ENCODE measurements at regions not wholly inside any gene's neighbourhood (a gene's known extent, or its start where the extent isn't known, plus 50 kb on each side); places are given as distances from the start of the nearest gene placed in this dataset.

- Histone ChIP-seq H3K36me3 (ENCODE audit: control insufficient read depth in 4 of 4, insufficient read depth in 3 of 4, low read depth in 1 of 4, low read length in 3 of 4) (no peaks in the 10 kb centered on the region), H3K4me3 (ENCODE audit: low read depth in 1 of 3, low read length in 3 of 3) (no peak overlapping the region), H3K9me3 (ENCODE audit: control insufficient read depth in 4 of 4, low read length in 3 of 4) (no peaks in the 10 kb centered on the region), H3K27me3 (ENCODE audit: control insufficient read depth in 4 of 4, insufficient read depth in 4 of 4, low read length in 3 of 4) (no peaks in the 10 kb centered on the region), H3K9ac (ENCODE audit: low read depth in 1 of 2, low read length in 2 of 2) (no peak overlapping the region), H3K4me1 (ENCODE audit: control insufficient read depth in 4 of 4, insufficient read depth in 4 of 4, low read length in 3 of 4) (no peaks in the 10 kb centered on the region), H3K27ac (ENCODE audit: low read depth in 1 of 2, low read length in 2 of 2) (no peak overlapping the region)
- TF ChIP-seq GABPA (IDR thresholded peaks at IDR 0.05 in 1 of 2, conservative IDR thresholded peaks at IDR 0.05 in 1 of 2) (no peak), SP1 (IDR thresholded peaks at IDR 0.05) (no peak), FOXA1 (IDR thresholded peaks at IDR 0.05) (no peak), YY1 (IDR thresholded peaks at IDR 0.05) (no peak), RAD21 (IDR thresholded peaks at IDR 0.05) (no peak), ATF3 (IDR thresholded peaks at IDR 0.05) (no peak), RXRA (IDR thresholded peaks at IDR 0.05) (no peak), JUND (IDR thresholded peaks at IDR 0.05) (no peak)
- TF ChIP-seq, protein P1, sequence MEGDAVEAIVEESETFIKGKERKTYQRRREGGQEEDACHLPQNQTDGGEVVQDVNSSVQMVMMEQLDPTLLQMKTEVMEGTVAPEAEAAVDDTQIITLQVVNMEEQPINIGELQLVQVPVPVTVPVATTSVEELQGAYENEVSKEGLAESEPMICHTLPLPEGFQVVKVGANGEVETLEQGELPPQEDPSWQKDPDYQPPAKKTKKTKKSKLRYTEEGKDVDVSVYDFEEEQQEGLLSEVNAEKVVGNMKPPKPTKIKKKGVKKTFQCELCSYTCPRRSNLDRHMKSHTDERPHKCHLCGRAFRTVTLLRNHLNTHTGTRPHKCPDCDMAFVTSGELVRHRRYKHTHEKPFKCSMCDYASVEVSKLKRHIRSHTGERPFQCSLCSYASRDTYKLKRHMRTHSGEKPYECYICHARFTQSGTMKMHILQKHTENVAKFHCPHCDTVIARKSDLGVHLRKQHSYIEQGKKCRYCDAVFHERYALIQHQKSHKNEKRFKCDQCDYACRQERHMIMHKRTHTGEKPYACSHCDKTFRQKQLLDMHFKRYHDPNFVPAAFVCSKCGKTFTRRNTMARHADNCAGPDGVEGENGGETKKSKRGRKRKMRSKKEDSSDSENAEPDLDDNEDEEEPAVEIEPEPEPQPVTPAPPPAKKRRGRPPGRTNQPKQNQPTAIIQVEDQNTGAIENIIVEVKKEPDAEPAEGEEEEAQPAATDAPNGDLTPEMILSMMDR (IDR thresholded peaks at IDR 0.05; ENCODE audit: low read depth, low read length, missing input control): no peak
- TF ChIP-seq, protein P2, sequence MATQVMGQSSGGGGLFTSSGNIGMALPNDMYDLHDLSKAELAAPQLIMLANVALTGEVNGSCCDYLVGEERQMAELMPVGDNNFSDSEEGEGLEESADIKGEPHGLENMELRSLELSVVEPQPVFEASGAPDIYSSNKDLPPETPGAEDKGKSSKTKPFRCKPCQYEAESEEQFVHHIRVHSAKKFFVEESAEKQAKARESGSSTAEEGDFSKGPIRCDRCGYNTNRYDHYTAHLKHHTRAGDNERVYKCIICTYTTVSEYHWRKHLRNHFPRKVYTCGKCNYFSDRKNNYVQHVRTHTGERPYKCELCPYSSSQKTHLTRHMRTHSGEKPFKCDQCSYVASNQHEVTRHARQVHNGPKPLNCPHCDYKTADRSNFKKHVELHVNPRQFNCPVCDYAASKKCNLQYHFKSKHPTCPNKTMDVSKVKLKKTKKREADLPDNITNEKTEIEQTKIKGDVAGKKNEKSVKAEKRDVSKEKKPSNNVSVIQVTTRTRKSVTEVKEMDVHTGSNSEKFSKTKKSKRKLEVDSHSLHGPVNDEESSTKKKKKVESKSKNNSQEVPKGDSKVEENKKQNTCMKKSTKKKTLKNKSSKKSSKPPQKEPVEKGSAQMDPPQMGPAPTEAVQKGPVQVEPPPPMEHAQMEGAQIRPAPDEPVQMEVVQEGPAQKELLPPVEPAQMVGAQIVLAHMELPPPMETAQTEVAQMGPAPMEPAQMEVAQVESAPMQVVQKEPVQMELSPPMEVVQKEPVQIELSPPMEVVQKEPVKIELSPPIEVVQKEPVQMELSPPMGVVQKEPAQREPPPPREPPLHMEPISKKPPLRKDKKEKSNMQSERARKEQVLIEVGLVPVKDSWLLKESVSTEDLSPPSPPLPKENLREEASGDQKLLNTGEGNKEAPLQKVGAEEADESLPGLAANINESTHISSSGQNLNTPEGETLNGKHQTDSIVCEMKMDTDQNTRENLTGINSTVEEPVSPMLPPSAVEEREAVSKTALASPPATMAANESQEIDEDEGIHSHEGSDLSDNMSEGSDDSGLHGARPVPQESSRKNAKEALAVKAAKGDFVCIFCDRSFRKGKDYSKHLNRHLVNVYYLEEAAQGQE (IDR thresholded peaks at IDR 0.05): no peak
- WGBS: 94% methylated on average over 7 of the region's 7 CpGs
- no peak for DNase-seq (ENCODE audit: low spot score)
These were observed 146.8 kb downstream of the ZBTB18 start for GRCh38 chr1:244197851-244198375.

DNA sequence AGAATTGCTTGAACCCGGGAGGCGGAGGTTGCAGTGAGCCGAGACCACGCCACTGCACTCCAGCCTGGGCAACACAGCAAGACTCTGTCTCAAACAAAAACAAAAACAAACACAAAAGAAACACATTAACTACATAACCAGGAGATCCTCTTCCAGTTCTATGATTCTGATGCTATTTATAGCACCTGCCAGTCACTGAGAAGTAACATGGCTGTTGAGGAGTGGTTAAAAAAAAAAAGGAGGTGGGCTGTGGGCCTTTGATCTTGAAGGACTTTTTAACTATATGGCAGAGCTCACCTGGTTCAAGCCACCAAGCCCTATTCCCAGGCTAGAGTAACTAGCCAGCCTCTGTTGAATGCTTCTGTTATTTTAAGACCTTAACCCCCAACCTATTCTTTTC lies 148.8 kb downstream of the ZBTB18 start:
- WGBS: 95% methylated on average over 4 of the region's 4 CpGs

More for the DNA sequence above, 148.8 kb downstream of the ZBTB18 start:
- Histone ChIP-seq H3K27ac (ENCODE audit: low read depth in 1 of 2, low read length in 2 of 2) (no peak overlapping the region), H3K9me3 (ENCODE audit: control insufficient read depth in 4 of 4, low read length in 3 of 4) (no peaks in the 10 kb centered on the region), H3K27me3 (ENCODE audit: control insufficient read depth in 4 of 4, insufficient read depth in 4 of 4, low read length in 3 of 4) (no peaks in the 10 kb centered on the region), H3K36me3 (ENCODE audit: control insufficient read depth in 4 of 4, insufficient read depth in 3 of 4, low read depth in 1 of 4, low read length in 3 of 4) (no peaks in the 10 kb centered on the region), H3K9ac (ENCODE audit: low read depth in 1 of 2, low read length in 2 of 2) (no peak overlapping the region), H3K4me1 (ENCODE audit: control insufficient read depth in 4 of 4, insufficient read depth in 4 of 4, low read length in 3 of 4) (no peaks in the 10 kb centered on the region), H3K4me3 (ENCODE audit: low read depth in 1 of 3, low read length in 3 of 3) (no peak overlapping the region)
- TF ChIP-seq TAF1 (conservative IDR thresholded peaks at IDR 0.05): no peak
- no peak for TF ChIP-seq HNF4A (conservative IDR thresholded peaks at IDR 0.05)
- no peak for TF ChIP-seq RXRA (IDR thresholded peaks at IDR 0.05)
- TF ChIP-seq SP1 (IDR thresholded peaks at IDR 0.05): no peak
- no peak for TF ChIP-seq ATF3 (IDR thresholded peaks at IDR 0.05)
- no peak for TF ChIP-seq GABPA (IDR thresholded peaks at IDR 0.05 in 1 of 2, conservative IDR thresholded peaks at IDR 0.05 in 1 of 2)
- TF ChIP-seq, protein P3, sequence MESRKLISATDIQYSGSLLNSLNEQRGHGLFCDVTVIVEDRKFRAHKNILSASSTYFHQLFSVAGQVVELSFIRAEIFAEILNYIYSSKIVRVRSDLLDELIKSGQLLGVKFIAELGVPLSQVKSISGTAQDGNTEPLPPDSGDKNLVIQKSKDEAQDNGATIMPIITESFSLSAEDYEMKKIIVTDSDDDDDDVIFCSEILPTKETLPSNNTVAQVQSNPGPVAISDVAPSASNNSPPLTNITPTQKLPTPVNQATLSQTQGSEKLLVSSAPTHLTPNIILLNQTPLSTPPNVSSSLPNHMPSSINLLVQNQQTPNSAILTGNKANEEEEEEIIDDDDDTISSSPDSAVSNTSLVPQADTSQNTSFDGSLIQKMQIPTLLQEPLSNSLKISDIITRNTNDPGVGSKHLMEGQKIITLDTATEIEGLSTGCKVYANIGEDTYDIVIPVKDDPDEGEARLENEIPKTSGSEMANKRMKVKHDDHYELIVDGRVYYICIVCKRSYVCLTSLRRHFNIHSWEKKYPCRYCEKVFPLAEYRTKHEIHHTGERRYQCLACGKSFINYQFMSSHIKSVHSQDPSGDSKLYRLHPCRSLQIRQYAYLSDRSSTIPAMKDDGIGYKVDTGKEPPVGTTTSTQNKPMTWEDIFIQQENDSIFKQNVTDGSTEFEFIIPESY (IDR thresholded peaks at IDR 0.05): no peak
- no peak for TF ChIP-seq NR2F2 (IDR thresholded peaks at IDR 0.05)
- no peak for TF ChIP-seq YY1 (IDR thresholded peaks at IDR 0.05)
- TF ChIP-seq, protein P1 (IDR thresholded peaks at IDR 0.05; ENCODE audit: low read depth, low read length, missing input control): no peak
- no peak for TF ChIP-seq MAX (IDR thresholded peaks at IDR 0.05)
- TF ChIP-seq FOXA2 (IDR thresholded peaks at IDR 0.05): no peak
- no peak for TF ChIP-seq RAD21 (IDR thresholded peaks at IDR 0.05)
- no peak for TF ChIP-seq FOXA1 (IDR thresholded peaks at IDR 0.05)
- TF ChIP-seq, protein P2 (IDR thresholded peaks at IDR 0.05): no peak
- no peak for TF ChIP-seq JUND (IDR thresholded peaks at IDR 0.05)
- TF ChIP-seq EGR1 (IDR thresholded peaks at IDR 0.05; ENCODE audit: low read depth in 2 of 2): no peak
- DNase-seq (ENCODE audit: low spot score): no peak

Measured in liver (tissue), 8 donors.